ENCODE measurements at regions not wholly inside any gene's neighbourhood (a gene's known extent, or its start where the extent isn't known, plus 50 kb on each side); places are given as distances from the start of the nearest gene placed in this dataset.

DNA sequence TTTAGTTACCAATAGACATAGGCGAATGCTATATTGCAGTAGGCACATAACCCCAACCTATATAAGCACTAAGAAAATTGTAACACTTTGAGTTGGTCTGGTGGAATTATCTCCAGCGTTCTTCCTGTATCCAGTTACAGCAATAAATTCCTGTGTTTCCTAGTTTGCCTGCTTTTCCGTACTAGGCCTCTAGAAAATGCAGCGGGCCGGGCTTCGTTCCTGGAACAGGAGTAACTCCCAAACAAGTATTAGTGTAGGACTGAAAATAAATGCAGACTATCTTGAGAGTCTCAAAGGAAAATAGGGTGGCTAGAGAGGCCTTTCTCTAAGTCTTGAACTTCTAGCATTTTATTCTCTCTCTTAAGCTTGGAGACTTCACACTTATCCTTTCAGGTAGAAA, 159.8 kb downstream of the OR13H1 start:
- no peak for DNase-seq (ENCODE audit: low spot score)

- peak; percentile 1 for DNase-seq (ENCODE audit: low spot score)
Observed at GRCh38 chrX:131704136-131704695, 160.3 kb downstream of the OR13H1 start.

DNA sequence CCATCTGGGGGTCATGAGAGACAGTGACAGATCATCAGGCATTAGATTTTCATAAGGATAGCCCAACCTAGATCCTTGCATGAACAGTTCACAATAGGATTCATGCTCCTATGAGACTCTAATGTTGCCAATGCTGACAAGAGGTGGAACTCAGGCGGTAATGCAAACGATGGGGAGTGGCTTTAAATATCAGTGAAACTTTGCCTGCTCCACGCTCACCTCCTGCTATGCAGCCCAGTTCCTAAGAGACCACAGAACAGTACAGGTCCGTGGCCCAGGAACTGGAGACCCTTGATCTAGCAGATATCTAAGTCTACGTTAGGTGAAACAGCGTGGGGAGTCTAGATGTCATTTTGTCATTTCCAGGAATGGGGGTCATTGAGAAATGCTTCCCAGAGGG, 165.7 kb downstream of the OR13H1 start:
- no peak for DNase-seq (ENCODE audit: low spot score)

DNA sequence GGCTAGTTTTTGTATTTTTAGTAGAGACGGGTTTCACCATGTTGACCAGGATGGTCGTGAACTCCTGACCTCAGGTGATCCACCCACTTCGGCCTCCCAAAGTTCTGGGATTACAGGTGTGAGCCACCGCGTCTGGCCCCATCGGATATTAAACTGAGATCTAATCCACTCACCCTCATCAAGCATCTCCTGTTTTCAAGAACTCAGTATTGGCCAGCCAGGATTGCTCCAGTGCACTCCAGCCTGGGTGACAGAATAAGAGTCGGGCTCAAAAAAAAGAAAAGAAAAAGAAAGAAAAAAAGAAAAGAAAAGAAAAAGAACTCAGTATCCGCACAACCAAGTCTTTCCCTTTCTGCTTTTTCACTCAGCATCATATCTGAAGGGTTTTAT, 167.6 kb downstream of the OR13H1 start:
- no peak for DNase-seq (ENCODE audit: low spot score)

DNA sequence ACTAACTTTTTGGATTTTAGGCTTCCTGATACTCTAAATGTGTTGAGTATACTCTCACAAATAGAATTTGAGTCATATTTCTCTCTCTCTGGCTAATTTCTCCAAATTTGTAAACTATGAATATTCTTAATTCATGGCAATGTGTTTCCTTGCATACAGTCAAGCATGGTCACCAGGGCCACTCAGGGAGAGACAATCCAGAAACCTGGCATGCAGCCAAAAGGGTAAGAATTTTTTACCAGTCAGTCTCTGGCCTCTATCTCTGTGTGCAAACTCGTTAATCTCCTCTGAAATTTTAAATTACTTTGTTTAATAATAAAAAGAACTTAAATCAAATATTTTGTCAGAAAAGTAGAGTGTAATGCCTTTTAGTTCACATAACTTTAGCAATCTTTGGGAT, 179.8 kb downstream of the OR13H1 start:
- no peak for DNase-seq (ENCODE audit: low spot score)

- no peak for DNase-seq (ENCODE audit: low spot score)
Observed at GRCh38 chrX:131724292-131724691, 180.4 kb downstream of the OR13H1 start.

- no peak for DNase-seq (ENCODE audit: low spot score)
Observed at GRCh38 chrX:131725001-131725654, 181.3 kb downstream of the OR13H1 start.

GRCh38 chrX:131727778-131728177, 183.9 kb downstream of the OR13H1 start:
- no peak for DNase-seq (ENCODE audit: low spot score)

GRCh38 chrX:131728295-131729145, 184.6 kb downstream of the OR13H1 start:
- DNase-seq (ENCODE audit: low spot score): no peak

DNA sequence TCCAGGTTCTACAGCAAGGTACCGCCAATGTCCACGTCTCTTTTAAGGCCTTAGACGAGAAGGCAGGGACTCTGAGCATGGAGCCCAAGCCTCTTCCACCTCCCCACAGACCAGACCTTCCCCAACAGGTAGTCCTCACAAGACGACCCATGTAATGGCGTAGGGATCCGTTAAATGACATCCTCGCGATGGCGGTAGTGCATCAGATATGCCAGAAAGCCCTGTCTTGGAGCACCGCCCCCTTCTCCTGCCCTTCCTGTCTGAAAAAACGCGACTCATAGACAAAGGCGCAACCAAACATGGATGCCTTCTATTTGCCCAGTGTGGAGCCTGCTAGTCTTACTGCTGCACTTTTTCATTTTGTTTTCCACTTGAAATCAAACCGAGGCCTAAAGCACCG, 185.4 kb downstream of the OR13H1 start:
- DNase-seq (ENCODE audit: low spot score): no peak

DNA sequence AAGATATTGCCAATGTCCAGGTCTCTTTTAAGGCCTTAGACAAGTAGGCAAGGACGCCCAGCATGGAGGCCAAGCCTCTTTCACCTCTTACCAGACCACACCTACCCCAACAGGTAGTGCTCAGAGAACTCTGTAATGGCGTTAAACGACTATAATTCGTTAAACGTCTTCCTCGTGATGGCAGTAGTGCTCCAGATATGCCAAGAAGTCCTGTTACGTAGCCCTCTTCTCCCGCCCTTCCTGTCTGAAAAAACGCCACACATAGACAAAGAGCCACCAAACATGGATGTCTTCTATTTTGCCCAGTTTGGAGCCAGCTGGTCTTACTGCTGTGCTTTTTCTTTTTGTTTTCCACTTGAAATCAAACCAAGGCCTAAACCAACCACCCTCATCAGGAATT, 190.7 kb downstream of the OR13H1 start:
- no peak for DNase-seq (ENCODE audit: low spot score)

GRCh38 chrX:131735127-131735526, 191.3 kb downstream of the OR13H1 start:
- no peak for DNase-seq (ENCODE audit: low spot score)

DNA sequence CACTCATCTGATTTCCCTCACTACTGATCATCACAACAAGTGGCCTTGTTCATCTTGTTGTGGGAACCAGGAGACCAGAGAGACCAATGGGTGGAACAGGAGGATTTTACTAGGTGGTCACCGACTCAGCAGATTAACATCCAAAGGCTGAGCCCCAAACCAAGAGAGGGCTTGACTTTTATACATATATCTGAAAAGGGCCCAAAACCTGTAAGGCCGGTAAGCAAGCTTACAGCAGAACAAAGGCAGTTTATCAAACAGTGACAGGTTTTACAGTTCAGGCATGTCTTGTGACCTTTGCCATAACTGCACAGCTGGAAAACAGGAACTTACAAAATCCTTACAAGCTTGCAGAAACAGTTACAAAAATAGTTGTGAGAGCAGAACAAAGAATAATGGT, 195.9 kb downstream of the OR13H1 start:
- no peak for DNase-seq (ENCODE audit: low spot score)

DNA sequence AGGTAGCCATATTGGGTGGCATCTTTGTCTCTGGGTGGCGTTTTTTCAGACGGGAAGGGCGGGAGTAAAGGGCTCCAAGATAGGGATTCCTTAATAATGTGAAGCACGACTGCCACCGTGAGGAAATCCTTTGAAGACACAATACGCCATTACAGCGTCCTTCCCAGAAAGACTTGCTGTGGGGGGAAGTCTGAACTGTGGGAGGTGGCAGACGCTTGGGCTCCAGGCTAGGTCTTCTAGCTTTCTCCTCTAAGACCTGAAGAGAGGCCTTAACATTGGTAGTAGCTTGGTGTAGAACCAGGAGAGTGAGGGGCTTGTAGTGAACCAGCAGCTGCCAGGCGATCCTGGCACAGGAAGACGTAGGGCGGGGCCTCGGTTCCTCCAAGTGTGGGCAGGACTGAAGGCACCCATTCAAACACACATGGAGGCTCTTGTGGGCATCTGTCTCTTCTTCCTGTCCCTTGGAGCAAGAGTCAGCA, 197.3 kb downstream of the OR13H1 start:
- DNase-seq (ENCODE audit: low spot score): no peak

DNA sequence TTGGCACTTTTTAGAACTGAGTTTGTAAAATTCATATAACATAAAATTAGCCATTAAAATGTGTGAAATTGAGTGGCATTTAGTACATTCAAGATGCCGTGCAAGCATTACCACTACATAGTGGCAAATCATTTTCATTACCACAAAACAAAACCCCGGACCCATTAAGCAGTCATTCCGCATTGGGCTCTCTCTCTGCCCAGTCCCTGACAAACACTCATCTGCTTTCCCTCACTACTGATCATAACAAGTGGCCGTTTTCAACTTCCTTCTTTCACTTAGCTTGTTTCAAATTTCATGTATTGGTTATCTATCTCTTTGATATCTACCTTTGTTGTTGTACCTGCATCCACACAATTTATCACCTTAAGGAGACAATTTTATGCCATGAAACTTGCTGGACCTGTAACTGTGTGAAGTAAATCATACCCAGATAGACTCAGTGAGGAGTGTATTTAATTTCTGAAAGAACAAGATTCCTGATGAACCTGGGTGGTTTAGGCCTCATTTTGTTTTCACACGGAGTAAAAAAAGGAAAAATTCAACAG, 202.1 kb downstream of the OR13H1 start:
- no peak for DNase-seq (ENCODE audit: low spot score)

DNA sequence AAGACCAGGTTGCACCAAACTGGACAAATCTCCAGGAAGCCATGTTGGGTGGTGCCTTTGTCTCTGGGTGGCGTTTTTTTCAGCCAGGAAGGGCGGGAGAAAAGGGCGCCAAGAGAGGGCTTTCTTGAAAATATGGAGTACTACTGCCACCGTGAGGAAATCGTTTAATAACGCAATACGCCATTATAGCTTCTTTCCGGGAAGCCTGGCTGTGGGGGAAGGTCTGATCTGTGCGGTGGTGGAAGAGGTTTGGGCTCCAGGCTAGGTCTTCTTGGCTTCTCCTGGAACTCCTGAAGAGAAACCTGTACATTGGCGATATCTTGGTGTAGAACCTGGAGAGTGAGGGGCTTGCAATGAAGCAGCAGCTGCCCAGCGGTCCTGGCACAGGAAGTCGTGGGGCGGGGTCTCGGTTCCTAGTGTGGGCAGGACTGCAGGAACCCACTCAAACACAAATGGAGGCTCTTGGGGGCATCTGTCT, 202.7 kb downstream of the OR13H1 start:
- DNase-seq (ENCODE audit: low spot score): peak; percentile 60

DNA sequence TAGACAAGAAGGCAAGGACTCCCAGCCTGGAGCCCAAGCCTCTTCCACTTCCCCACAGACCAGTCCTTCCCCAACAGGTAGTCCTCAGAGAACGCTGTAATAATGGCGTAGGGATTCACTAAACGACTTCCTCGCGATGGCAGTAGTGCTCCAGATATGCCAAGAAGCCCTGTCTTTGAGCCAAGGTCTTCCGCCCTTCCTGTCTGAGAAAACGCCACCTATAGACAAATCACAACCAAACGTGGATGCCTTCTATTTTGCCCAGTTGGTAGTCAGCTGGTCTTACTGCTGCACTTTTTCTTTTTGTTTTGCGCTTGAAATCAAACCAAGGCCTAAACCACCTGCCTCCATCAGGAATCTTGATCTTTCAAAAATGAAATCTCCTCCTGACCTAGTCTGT, 203.3 kb downstream of the OR13H1 start:
- peak; percentile 75 for DNase-seq (ENCODE audit: low spot score)

GRCh38 chrX:131752493-131753198, 208.8 kb downstream of the OR13H1 start:
- DNase-seq (ENCODE audit: low spot score): no peak

- DNase-seq (ENCODE audit: low spot score): no peak
Observed at GRCh38 chrX:131762802-131763234, 218.9 kb downstream of the OR13H1 start.

DNA sequence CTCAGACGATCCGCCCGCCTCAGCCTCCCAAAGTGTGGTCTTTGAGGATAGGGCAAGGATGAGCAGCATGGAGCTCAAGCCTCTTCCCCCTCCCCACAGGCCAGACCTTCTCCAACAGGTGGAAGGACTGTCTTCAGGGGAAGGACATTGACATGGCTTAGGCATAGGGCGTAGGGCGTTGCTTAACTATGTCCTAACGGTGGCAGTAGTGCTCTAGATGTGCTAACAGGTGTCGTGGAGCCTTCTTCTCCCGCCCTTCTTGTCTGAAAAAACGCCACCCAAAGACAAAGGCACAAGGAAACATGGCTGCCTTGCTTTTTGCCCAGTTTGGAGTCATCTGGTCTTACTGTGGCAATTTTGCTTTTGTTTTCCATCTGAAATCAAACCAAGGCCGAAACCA, 219.8 kb downstream of the OR13H1 start:
- no peak for DNase-seq (ENCODE audit: low spot score)

DNA sequence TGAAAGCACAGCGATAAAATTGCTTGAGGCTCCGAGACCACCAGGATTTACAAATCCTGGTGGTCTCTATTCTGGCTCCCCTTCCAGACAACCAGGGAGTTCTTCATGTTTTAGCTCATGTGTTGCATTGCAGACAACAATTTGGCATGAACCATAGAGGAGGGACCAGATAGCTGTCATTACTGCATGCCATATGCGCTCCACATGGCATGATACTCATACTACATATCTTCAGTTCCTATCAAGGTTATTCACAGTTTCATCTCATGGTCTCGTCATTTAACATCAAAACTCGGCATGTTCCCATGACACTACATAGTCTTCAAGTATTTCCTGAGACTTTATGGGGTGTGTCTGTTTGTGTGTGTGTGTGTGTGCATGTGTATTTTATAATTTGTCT, 220.3 kb downstream of the OR13H1 start:
- no peak for DNase-seq (ENCODE audit: low spot score)
